ENCODE measurements at regions not wholly inside any gene's neighbourhood (a gene's known extent, or its start where the extent isn't known, plus 50 kb on each side); places are given as distances from the start of the nearest gene placed in this dataset.
"Not testable (repeated sequence)": the region's sequence is repeated elsewhere in the genome, so short reads cannot be mapped to it uniquely, and the experiment has no call there.

DNA sequence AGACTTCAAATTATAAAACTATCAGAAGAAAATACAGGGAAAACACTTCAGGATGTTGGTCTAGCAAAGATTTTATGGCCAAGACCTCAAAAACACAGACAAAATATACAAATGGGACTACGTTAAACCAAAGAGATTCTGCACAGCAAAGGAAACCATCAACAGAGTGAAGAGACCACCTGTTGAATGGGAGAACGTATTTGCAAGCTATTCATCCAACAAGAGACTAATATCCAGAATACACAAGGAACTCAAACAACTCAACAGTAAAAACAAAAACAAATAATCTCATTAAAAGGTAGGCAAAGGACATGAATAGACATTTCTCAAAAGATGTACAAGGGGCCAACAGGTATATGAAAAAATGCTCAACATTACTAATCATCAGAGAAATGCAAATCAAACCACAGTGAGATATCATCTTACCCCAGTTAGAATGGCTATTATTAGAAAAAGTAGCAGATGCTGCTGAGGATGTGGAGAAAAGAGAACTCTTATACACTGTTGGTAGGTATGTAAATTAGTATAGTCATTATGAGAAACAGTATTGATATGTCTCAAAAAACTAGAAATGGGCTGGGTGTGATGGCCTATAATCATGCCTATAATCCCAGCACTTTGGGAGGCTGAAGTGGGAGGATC, 112.6 kb downstream of the LRIG2 start:
- H3K4me3 ChIP-seq (ENCODE audit: low read depth, low read length): no peak overlapping the region
- no peak for DNase-seq (ENCODE audit: low read depth)

- no peak for DNase-seq (ENCODE audit: low read depth)
- no peak overlapping the region for H3K4me3 ChIP-seq (ENCODE audit: low read depth, low read length)
These were observed 117.1 kb downstream of the LRIG2 start for GRCh38 chr1:113190078-113190477.

DNA sequence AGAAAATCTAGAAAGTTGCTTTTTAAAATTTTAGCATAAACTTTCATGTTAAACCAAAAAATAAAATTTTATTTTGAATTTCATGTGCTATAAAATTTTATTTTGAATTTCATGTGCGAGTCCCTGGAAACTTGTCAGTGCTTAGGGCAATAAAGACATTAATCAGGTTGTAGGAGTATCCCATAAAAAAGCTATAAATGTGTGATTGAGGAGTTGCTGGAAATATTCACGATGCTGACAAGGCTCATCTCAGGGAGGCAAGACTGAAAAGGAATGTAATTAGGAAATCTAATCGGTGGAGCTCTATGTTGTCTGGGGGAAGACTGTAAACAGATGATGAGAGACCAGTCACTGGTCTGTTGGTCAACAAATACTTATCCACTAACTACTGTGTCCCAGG, 117.9 kb downstream of the LRIG2 start:
- no peak overlapping the region for H3K4me3 ChIP-seq (ENCODE audit: low read depth, low read length)

DNA sequence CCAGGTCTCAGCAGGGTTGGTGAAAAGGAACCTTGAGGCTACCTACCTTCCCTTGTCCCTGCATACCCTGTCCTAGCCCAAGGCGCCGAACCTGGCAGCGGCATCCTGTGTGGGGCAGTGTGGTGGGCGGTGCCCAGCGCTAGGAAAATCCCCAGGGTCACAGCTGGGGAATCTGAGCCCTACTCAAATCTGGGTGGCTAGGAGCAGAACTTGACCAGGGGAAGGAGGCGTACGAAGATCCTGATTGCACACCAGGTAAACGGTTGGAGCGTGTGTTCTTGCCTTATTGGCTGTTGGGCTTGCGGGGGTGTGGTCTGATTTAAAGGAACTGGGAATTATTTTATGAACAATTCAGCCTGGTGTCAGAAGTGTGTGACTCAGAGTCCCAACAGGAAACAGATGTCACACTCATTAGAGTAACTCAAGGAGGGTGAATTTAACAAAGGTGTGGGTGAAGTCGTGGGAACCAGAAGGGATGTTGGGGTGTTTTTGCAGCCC, 118.6 kb downstream of the LRIG2 start:
- no peak for DNase-seq (ENCODE audit: low read depth)
- H3K4me3 ChIP-seq (ENCODE audit: low read depth, low read length): no peak overlapping the region

More for the DNA sequence above, 117.9 kb downstream of the LRIG2 start:
- no peak for DNase-seq (ENCODE audit: low read depth)

DNA sequence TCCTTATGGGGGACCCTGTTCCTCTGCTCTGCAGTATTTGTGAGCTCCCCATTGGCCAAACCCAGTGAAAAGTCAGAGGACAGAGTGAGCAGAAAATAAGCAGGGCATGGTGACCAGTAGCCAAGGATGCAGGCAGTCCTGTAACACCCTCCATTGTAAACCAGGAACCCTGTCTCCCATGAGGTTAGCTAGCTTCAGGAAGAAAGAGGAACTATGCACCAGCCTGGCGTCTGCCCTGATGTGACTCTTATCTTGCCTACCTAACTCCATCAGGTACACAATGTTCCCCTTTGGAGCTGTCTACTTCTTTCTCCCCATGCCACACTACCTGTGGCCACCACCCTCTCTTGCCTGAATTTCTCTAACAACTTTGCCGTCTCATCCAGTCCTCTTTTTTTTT, 119.2 kb downstream of the LRIG2 start:
- no peak for DNase-seq (ENCODE audit: low read depth)
- no peak overlapping the region for H3K4me3 ChIP-seq (ENCODE audit: low read depth, low read length)

GRCh38 chr1:113192980-113193379, 120.0 kb downstream of the LRIG2 start:
- no peak overlapping the region for H3K4me3 ChIP-seq (ENCODE audit: low read depth, low read length)
- DNase-seq (ENCODE audit: low read depth): no peak

DNA sequence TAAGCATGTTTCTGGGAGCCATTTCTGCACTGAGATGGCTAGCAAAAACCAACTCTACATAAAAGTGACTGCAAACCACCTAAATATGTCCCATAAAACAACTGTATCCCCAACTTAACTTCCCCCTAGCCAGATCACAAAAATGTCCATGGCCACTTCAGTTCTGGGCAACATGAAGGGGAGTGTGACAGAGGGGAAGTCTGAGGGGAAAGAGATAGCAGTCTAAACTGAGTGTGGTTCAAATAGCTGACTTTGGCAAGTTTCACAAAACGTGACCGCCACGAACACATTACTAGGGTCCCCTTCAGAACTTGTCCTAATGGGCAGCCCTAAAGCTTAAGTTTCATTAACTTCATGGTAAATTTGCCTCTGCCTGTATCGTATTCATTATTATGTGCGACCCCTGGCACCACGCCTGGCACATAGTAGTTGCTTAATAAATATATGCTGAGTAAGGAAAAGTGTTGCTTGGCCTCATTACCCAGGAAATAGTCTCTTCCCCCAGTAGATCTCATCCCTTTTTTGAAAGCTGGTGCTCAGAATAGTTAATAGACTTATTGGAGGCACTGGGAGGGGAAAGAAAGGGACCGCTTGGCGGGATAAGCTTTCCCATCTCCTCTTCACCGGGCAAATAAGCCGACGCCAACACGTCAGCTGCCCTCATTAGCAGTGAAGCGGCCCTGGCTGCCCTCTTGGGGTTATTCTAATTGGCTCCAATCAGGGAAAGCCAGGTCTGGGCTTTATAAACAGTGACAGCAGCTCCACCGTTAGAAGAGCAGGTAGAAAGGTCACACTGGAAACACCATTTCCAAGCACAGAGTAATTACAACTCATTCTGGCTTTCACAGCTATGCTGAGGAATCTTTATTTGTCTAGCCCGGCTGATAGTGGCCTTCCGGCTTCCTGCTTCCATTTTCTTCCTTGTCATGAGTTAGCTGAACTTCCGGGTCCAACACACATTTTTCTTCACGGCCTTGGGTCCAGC, 122.1 kb downstream of the LRIG2 start:
- no peak for DNase-seq (ENCODE audit: low read depth)
- no peak overlapping the region for H3K4me3 ChIP-seq (ENCODE audit: low read depth, low read length)

- no peak for DNase-seq (ENCODE audit: low read depth)
- H3K4me3 ChIP-seq (ENCODE audit: low read depth, low read length): no peak overlapping the region
These were observed 124.8 kb downstream of the LRIG2 start for GRCh38 chr1:113197719-113198330.

GRCh38 chr1:113198806-113199205, 125.8 kb downstream of the LRIG2 start:
- no peak overlapping the region for H3K4me3 ChIP-seq (ENCODE audit: low read depth, low read length)
- DNase-seq (ENCODE audit: low read depth): no peak

DNA sequence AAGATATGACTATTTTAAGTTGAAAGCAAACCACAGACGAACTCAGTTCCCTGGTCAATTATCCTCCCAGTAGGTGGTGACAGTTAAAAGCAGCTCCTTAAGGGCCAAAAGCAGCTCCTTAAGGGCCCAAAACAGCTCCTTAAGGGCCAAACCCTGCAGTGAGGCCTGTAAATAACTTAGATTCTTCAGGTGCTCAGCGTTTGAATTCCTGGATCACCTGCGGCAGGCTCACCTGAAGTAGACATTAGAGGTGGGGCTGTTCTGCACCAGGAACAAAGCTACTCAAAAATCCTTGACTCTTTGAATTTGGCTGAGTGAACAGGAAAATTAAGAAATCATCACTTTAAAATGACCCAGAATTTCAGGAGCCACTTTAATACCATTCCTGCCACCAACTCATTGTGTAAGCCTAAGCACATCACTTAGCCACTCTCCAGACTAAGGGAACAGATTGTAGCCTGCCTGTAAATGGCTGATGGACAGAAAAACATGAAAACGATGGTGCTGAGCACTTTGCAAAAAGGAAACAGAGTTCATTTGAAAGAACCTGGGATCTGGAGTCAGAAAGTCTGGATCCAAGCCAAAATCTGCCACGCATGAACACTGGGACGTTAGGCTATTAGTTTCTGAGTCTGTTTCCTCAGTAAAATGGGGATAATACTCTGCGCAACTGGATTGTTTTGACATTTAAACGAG, 126.9 kb downstream of the LRIG2 start:
- DNase-seq (ENCODE audit: low read depth): no peak
- no peak overlapping the region for H3K4me3 ChIP-seq (ENCODE audit: low read depth, low read length)

DNA sequence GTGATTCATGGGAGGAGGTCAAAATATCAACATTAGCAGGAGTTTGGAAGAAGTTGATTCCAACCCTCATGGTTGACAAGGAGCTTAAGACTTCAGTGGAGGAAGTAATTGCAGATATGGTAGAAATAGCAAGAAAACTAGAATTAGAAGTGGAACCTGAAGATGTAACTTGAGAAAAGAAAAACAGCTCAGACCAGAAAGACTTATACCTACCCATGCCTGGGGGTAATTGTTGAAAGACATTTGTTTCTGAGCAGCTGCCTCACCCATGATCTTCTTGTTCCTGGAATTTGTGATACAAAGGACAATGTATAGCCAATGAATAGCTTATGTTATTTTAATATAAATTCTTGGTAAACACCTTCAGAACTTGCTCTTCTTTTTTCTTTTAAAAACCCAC, 128.6 kb downstream of the LRIG2 start:
- no peak overlapping the region for H3K4me3 ChIP-seq (ENCODE audit: low read depth, low read length)

GRCh38 chr1:113205980-113206766, 133.2 kb downstream of the LRIG2 start:
- no peak for DNase-seq (ENCODE audit: low read depth)

More for the DNA sequence above, 128.6 kb downstream of the LRIG2 start:
- no peak for DNase-seq (ENCODE audit: low read depth)

DNA sequence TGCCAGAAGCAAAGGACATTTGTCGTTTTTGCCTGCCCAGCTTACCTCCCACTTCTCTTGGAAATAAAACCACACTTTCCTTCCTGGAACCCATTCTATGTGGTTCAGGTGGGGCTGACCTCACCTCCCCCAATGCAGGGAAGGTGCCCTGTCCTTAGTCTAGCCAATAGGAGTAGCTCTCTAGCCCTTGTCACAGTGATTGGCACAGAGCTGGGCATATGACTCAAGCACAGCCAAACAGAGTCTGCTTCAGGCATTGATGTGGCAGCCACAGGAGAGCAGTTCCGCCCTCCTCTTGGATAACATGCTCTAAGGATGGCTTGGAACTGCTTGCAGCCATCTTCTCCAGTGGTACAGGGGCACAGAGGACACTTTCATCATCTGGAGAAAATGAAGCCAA, 134.0 kb downstream of the LRIG2 start:
- DNase-seq (ENCODE audit: low read depth): no peak
- no peak overlapping the region for H3K4me3 ChIP-seq (ENCODE audit: low read depth, low read length)

More at GRCh38 chr1:113205980-113206766, 133.2 kb downstream of the LRIG2 start:
- H3K4me3 ChIP-seq (ENCODE audit: low read depth, low read length): no peak overlapping the region

DNA sequence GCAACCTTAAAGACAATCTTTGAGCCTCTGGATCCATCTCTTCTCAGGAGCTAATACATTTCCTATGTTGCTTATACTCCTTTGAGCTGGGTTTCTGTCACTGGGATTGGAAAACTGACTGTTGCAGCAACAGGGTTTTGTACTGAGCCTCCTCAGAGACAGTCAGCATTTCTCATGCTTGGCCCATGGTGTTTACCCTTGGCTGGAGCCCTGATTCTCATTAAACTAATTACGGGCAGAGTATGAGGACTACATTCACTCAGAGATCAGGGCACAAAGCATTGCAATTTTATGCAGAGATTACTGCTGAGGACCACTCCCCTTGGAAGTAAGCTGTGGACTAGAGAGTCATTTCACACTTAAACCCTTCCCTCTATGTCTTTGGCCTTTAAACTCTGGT, 134.5 kb downstream of the LRIG2 start:
- H3K4me3 ChIP-seq (ENCODE audit: low read depth, low read length): no peak overlapping the region
- DNase-seq (ENCODE audit: low read depth): no peak

DNA sequence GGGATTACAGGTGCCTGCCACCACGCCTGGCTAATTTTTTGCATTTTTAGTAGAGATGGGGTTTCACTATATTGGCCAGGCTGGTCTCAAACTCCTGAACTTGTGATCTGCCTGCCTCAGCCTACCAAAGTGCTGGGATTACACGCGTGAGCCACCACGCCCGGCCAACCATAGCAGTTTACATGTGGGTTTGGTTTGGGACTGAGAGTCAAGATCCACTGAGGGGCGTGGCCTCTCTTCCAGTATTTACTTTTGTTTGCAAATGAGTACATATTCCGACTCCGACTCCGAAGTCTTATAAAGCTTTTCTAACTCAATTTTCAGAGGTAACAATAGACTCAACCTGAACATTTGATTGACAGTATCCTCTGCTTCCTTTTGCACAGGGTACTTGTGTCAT, 135.4 kb downstream of the LRIG2 start:
- not testable (repeated sequence) for H3K4me3 ChIP-seq (ENCODE audit: low read depth, low read length); DNase-seq (ENCODE audit: low read depth)

DNA sequence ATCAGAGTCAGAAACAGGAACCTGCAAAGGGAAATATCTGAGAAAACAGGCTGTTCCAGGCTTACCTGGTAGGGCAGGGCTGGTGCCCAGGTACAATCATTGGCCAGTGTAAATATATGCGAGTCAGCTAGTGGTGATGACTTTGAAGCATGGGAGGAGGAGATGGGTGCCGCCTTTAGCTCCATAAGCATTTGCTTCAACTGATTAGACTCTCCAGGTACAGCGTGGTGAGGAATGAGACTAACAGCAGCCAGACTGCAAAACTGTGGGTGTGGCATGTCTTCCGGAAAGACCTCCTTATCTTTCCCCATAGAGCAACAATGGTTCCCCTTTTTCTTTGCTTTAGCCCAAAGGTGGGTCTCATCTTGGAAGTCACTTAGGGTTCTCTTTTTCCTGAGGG, 137.2 kb downstream of the LRIG2 start:
- no peak for DNase-seq (ENCODE audit: low read depth)
- H3K4me3 ChIP-seq (ENCODE audit: low read depth, low read length): no peak overlapping the region

DNA sequence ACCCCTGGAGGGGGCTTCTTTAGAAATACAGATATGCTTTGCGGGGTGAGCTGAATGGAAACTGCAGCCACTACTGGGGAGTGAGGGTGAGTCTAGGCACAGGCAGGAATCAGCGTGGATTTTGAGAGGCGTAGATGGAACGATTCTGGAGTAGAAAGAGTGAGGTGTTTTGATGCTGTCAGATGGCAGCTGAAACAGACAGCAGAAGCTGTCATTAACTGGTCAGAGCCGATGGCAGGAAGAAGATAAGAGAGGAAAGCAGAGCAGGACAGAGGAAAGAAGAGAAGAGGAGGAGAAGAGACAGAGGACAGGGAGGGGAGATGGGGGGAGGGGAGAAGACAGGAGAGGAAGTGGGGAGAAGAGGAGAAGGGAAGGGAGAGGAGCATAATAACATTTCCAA, 138.5 kb downstream of the LRIG2 start:
- H3K4me3 ChIP-seq (ENCODE audit: low read depth, low read length): no peak overlapping the region
- DNase-seq (ENCODE audit: low read depth): no peak

GRCh38 chr1:113215015-113215414, 142.0 kb downstream of the LRIG2 start:
- H3K4me3 ChIP-seq (ENCODE audit: low read depth, low read length): no peak overlapping the region
- DNase-seq (ENCODE audit: low read depth): no peak

DNA sequence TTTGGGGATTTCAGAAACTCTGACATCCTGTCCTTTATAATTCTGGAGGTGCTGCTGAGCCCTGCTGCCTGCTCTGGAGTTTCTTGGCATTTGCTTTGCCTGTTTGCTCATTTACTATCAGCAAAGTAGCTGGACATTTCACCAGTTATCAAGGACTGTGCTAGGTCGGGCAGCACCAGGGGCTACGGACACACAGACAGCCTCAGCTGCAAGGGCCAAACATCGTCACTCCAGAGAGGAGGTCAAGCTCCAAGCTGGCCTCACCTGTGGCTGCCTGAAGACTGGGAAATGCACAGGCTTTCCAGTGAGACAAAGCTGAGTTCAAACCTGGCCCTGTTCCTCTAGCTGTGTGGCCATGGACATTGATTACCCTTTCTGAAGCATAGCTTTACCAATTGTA, 143.7 kb downstream of the LRIG2 start:
- DNase-seq (ENCODE audit: low read depth): no peak

More for the DNA sequence above, 143.7 kb downstream of the LRIG2 start:
- no peak overlapping the region for H3K4me3 ChIP-seq (ENCODE audit: low read depth, low read length)

All from skeletal muscle cell (primary cell).